HFF-Myc (cell line): ENCODE measurements at regions not wholly inside any gene's neighbourhood (a gene's known extent, or its start where the extent isn't known, plus 50 kb on each side); places are given as distances from the start of the nearest gene placed in this dataset.

Experiments used
- DNase-seq: peaks from one replicate; pipeline ENCODE4 v3.0.0-alpha.2; 2011; ENCODE audit warnings: low read depth; ENCODE audit errors: extremely low read depth
- H3K4me3 ChIP-seq: replicated peaks from 2 replicates; pipeline ENCODE4 v1.5.1; 2011; ENCODE audit warnings: low read depth, mild to moderate bottlenecking, control low read depth, low read length
- CTCF ChIP-seq: IDR thresholded peaks from 2 replicates; pipeline ENCODE4 v1.5.1; 2012; ENCODE audit warnings: mild to moderate bottlenecking, low read depth, low read length, control low read depth; ENCODE audit errors: missing control alignments

- TF ChIP-seq CTCF = no peak
- DNase-seq = no peak
- no peak overlapping the region for H3K4me3 ChIP-seq
Measured at GRCh38 chr13:97723655-97724054, 229.8 kb upstream of the IPO5 start.

GRCh38 chr13:97724450-97724849, 229.0 kb upstream of the IPO5 start:
- no peak for TF ChIP-seq CTCF
- H3K4me3 ChIP-seq = no peak overlapping the region
- DNase-seq = no peak

- no peak overlapping the region for H3K4me3 ChIP-seq
- TF ChIP-seq CTCF = no peak
- DNase-seq = no peak
Measured at GRCh38 chr13:97726664-97727280, 226.7 kb upstream of the IPO5 start.

GRCh38 chr13:97727991-97728390, 225.5 kb upstream of the IPO5 start:
- TF ChIP-seq CTCF = no peak
- H3K4me3 ChIP-seq = no peak overlapping the region
- no peak for DNase-seq

- H3K4me3 ChIP-seq = no peak overlapping the region
- no peak for DNase-seq
- no peak for TF ChIP-seq CTCF
Measured at GRCh38 chr13:97736436-97736835, 217.0 kb upstream of the IPO5 start.

- H3K4me3 ChIP-seq = no peak overlapping the region
- TF ChIP-seq CTCF = no peak
- no peak for DNase-seq
Measured at GRCh38 chr13:97742084-97742483, 211.4 kb upstream of the IPO5 start.

GRCh38 chr13:97743938-97744337, 209.5 kb upstream of the IPO5 start:
- no peak for TF ChIP-seq CTCF
- no peak overlapping the region for H3K4me3 ChIP-seq
- DNase-seq = no peak
